NT2/D1 (cell line): ENCODE measurements at regions not wholly inside any gene's neighbourhood (a gene's known extent, or its start where the extent isn't known, plus 50 kb on each side); places are given as distances from the start of the nearest gene placed in this dataset.

Source experiments
- DNase-seq: peaks from one replicate; pipeline ENCODE4 v3.0.0-alpha.2; 2011; ENCODE audit warnings: low read depth, low spot score
- H3K27me3 ChIP-seq: 2 replicates; pipeline ENCODE4 v1.6.0; 2011; ENCODE audit warnings: mild to moderate bottlenecking; ENCODE audit not compliant: insufficient read length, insufficient read depth
- H3K36me3 ChIP-seq: 2 replicates; pipeline ENCODE4 v1.6.1; 2011; ENCODE audit warnings: mild to moderate bottlenecking, low read length, mixed read lengths; ENCODE audit not compliant: insufficient read depth, insufficient read length
- H3K4me1 ChIP-seq: 2 replicates; pipeline ENCODE4 v1.5.1; 2011; ENCODE audit not compliant: insufficient read depth, insufficient read length
- H3K4me3 ChIP-seq: 2 replicates; pipeline ENCODE4 v1.5.1; 2011; ENCODE audit warnings: low read depth; ENCODE audit not compliant: insufficient read length
- H3K9ac ChIP-seq: 2 replicates; pipeline ENCODE4 v1.6.0; 2011; ENCODE audit warnings: low read depth; ENCODE audit not compliant: insufficient read length
- H3K9me3 ChIP-seq: 2 replicates; pipeline ENCODE4 v1.5.1; 2011; ENCODE audit warnings: mild to moderate bottlenecking, low read length; ENCODE audit not compliant: insufficient read depth
- SUZ12 ChIP-seq: IDR thresholded peaks from 2 replicates; pipeline ENCODE4 v1.6.1; 2011; ENCODE audit not compliant: insufficient read length, insufficient read depth; ENCODE audit errors: extremely low read depth
- YY1 ChIP-seq: IDR thresholded peaks from 2 replicates; pipeline ENCODE4 v1.6.1; 2011; ENCODE audit not compliant: insufficient read length, insufficient read depth
- ZNF274 ChIP-seq: IDR thresholded peaks from 2 replicates; pipeline ENCODE4 v1.6.1; 2011; ENCODE audit warnings: mild to moderate bottlenecking, low read depth, low read length

GRCh38 chr18:22667616-22668422 is 250.1 kb upstream of the CTAGE1 start:
- Histone ChIP-seq H3K4me1 (no peaks in the 10 kb centered on the region), H3K9me3 (no peaks in the 10 kb centered on the region), H3K4me3 (no peak overlapping the region), H3K27me3 (no peaks in the 10 kb centered on the region), H3K9ac (no peak overlapping the region), H3K36me3 (no peaks in the 10 kb centered on the region)
- TF ChIP-seq ZNF274 (no peak), YY1 (no peak), SUZ12 (no peak)
- DNase-seq, result no peak

- H3K27me3 ChIP-seq, result no peaks in the 10 kb centered on the region
- TF ChIP-seq SUZ12 (no peak), ZNF274 (no peak), YY1 (no peak)
- H3K9ac ChIP-seq, result no peak overlapping the region
- no peak for DNase-seq
- no peaks in the 10 kb centered on the region for H3K36me3 ChIP-seq
- H3K4me3 ChIP-seq, result no peak overlapping the region
- H3K9me3 ChIP-seq, result no peaks in the 10 kb centered on the region
- no peaks in the 10 kb centered on the region for H3K4me1 ChIP-seq
These were observed 250.8 kb upstream of the CTAGE1 start for GRCh38 chr18:22668496-22668895.

GRCh38 chr18:22670914-22671313 is 253.2 kb upstream of the CTAGE1 start:
- no peak overlapping the region for H3K4me3 ChIP-seq
- no peaks in the 10 kb centered on the region for H3K27me3 ChIP-seq
- no peaks in the 10 kb centered on the region for H3K4me1 ChIP-seq
- no peak overlapping the region for H3K9ac ChIP-seq
- no peaks in the 10 kb centered on the region for H3K9me3 ChIP-seq
- no peak for TF ChIP-seq SUZ12
- no peaks in the 10 kb centered on the region for H3K36me3 ChIP-seq
- DNase-seq, result no peak

GRCh38 chr18:22673182-22673862 is 255.6 kb upstream of the CTAGE1 start:
- no peaks in the 10 kb centered on the region for H3K9me3 ChIP-seq
- no peaks in the 10 kb centered on the region for H3K4me1 ChIP-seq
- no peak overlapping the region for H3K4me3 ChIP-seq
- H3K36me3 ChIP-seq, result no peaks in the 10 kb centered on the region
- H3K9ac ChIP-seq, result no peak overlapping the region
- no peak for DNase-seq
- no peaks in the 10 kb centered on the region for H3K27me3 ChIP-seq
- TF ChIP-seq ZNF274 (no peak), SUZ12 (no peak), YY1 (no peak)

- Histone ChIP-seq H3K36me3 (no peaks in the 10 kb centered on the region), H3K4me3 (no peak overlapping the region), H3K9ac (no peak overlapping the region), H3K4me1 (no peaks in the 10 kb centered on the region), H3K9me3 (no peaks in the 10 kb centered on the region), H3K27me3 (no peaks in the 10 kb centered on the region)
- TF ChIP-seq YY1 (no peak), ZNF274 (no peak), SUZ12 (no peak)
- no peak for DNase-seq
These were observed 256.6 kb upstream of the CTAGE1 start for GRCh38 chr18:22674272-22674671.

GRCh38 chr18:22675006-22675405 is 257.3 kb upstream of the CTAGE1 start:
- Histone ChIP-seq H3K4me1 (no peaks in the 10 kb centered on the region), H3K27me3 (no peaks in the 10 kb centered on the region), H3K9ac (no peak overlapping the region), H3K36me3 (no peaks in the 10 kb centered on the region), H3K4me3 (no peak overlapping the region), H3K9me3 (no peaks in the 10 kb centered on the region)
- TF ChIP-seq ZNF274 (no peak), YY1 (no peak), SUZ12 (no peak)
- DNase-seq, result no peak

GRCh38 chr18:22676423-22676822 is 256.7 kb upstream of the RBBP8 start:
- DNase-seq, result no peak
- no peak for TF ChIP-seq YY1
- TF ChIP-seq SUZ12, result no peak
- no peak for TF ChIP-seq ZNF274
- H3K9ac ChIP-seq, result no peak overlapping the region
- H3K4me3 ChIP-seq, result no peak overlapping the region
- H3K36me3 ChIP-seq, result no peaks in the 10 kb centered on the region
- no peaks in the 10 kb centered on the region for H3K9me3 ChIP-seq
- H3K4me1 ChIP-seq, result no peaks in the 10 kb centered on the region
- no peaks in the 10 kb centered on the region for H3K27me3 ChIP-seq
